GM12878 (cell line): ENCODE measurements at regions not wholly inside any gene's neighbourhood (a gene's known extent, or its start where the extent isn't known, plus 50 kb on each side); places are given as distances from the start of the nearest gene placed in this dataset.

Experiments
- CREB1 ChIP-seq: IDR thresholded peaks from 2 replicates; pipeline ENCODE4 v1.6.1; 2012; ENCODE audit warnings: low read depth, mild to moderate bottlenecking, inconsistent platforms
- EP300 ChIP-seq, 2 experiments: fragments of 150-350 bp in 1 of 2; IDR thresholded peaks; 2 replicates each; pipeline ENCODE4 v1.6.1; 2011 to 2012; ENCODE audit warnings: low read depth in 2 of 2, low read length in 2 of 2, borderline replicate concordance in 1 of 2, improper control_type of control experiment in 1 of 2, inconsistent platforms in 1 of 2; ENCODE audit not compliant: control insufficient read depth in 1 of 2
- EZH2 ChIP-seq: IDR thresholded peaks from 2 replicates; pipeline ENCODE4 v1.6.1; 2012; ENCODE audit warnings: low read depth, mild to moderate bottlenecking, control low read depth, inconsistent platforms, low read length, borderline replicate concordance; ENCODE audit not compliant: control insufficient read depth
- FOXM1 ChIP-seq: IDR thresholded peaks from 2 replicates; pipeline ENCODE4 v1.6.1; 2012; ENCODE audit warnings: low read depth, mild to moderate bottlenecking, inconsistent platforms, low read length, moderate library complexity
- HDAC2 ChIP-seq: fragments of 200-600 bp; sonication (generic); IDR thresholded peaks from 2 replicates; pipeline ENCODE4 v1.6.1; 2017
- JUND ChIP-seq: IDR thresholded peaks from 2 replicates; pipeline ENCODE4 v1.6.1; 2012; ENCODE audit warnings: low read depth, mild to moderate bottlenecking, low read length, improper control_type of control experiment, moderate library complexity
- MEF2A ChIP-seq: IDR thresholded peaks from 2 replicates; pipeline ENCODE4 v1.6.1; 2011; ENCODE audit warnings: low read depth, mild to moderate bottlenecking, low read length, moderate library complexity; ENCODE audit not compliant: insufficient read depth
- PBX3 ChIP-seq: IDR thresholded peaks from 2 replicates; pipeline ENCODE4 v1.6.1; 2011; ENCODE audit warnings: mild to moderate bottlenecking, low read depth, low read length, moderate library complexity; ENCODE audit not compliant: insufficient replicate concordance
- SIX5 ChIP-seq: IDR thresholded peaks from 2 replicates; pipeline ENCODE4 v1.6.1; 2011; ENCODE audit warnings: mild to moderate bottlenecking, low read depth, low read length, moderate library complexity; ENCODE audit not compliant: severe bottlenecking
- ZBTB33 ChIP-seq: fragments of 450-650 bp; IDR thresholded peaks from 2 replicates; pipeline ENCODE4 v1.6.1; 2017; ENCODE audit warnings: mild to moderate bottlenecking

- TF ChIP-seq MEF2A: no peak
- TF ChIP-seq ZBTB33: no peak
- no peak for TF ChIP-seq SIX5
- no peak for TF ChIP-seq PBX3
- TF ChIP-seq HDAC2: no peak
- TF ChIP-seq EP300 (IDR thresholded peaks at IDR 0.05; ENCODE audit: borderline replicate concordance in 1 of 2, control insufficient read depth in 1 of 2, low read depth in 2 of 2, low read length in 2 of 2): no peak
- no peak for TF ChIP-seq CREB1
- TF ChIP-seq JUND: no peak
- no peak for TF ChIP-seq FOXM1
- no peak for TF ChIP-seq EZH2
These were observed 87.0 kb upstream of the CRHR1 start for GRCh38 chr17:45697076-45697475.
